DMS153 treated with DMSO at 0.1 percent for 48 hours (cell line): ENCODE measurements at regions not wholly inside any gene's neighbourhood (a gene's known extent, or its start where the extent isn't known, plus 50 kb on each side); places are given as distances from the start of the nearest gene placed in this dataset.
A peak's percentile ranks its signal among the peaks of the same experiment; 100 is the strongest.

Experiments used
- DNase-seq: peaks from one replicate; lab custom pipeline; 2025; ENCODE audit not compliant: unreplicated experiment; lab: John Stamatoyannopoulos, UW

GRCh38 chr6:142679907-142680700, 264.9 kb downstream of the HIVEP2 start:
- no peak for DNase-seq

DNA sequence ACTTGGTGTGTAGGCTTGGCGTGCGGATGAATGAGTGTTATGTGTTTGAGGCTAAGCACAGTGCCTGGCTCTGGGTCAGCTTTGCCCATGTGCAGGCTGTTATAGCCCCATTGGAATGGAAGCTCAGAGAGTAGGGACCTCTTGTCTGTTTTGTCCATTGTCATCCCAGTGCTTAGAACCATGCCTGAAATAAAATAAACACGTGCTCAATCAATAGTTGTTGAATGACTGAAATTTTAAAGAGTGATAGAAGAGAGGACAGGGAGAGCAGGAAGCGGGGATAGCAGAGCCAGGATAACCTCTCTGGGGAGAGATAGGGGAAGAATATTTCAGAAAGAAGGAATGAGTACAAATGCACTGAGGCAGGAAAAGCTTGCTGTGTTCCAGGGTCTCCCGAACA, 263.9 kb downstream of the HIVEP2 start:
- no peak for DNase-seq

DNA sequence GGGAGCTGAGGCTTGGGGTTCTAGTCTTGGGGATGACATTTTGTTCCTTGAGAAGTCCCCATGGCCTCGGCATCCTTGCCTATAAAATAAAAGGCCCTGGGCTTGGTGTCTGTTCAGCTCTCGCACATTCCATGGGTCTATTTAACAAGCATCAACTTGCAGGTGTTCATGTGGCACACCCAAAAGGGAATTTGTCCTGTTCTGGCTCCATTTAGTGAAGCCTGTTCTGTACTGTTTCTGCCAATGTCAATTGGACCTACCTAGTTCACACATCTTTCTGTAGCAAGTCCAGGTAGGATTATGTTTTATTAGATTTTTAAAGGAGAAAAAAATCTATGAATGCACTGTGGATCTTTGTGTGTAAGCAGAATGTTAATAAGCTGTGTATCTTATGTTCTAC, 262.0 kb downstream of the HIVEP2 start:
- DNase-seq, result no peak

DNA sequence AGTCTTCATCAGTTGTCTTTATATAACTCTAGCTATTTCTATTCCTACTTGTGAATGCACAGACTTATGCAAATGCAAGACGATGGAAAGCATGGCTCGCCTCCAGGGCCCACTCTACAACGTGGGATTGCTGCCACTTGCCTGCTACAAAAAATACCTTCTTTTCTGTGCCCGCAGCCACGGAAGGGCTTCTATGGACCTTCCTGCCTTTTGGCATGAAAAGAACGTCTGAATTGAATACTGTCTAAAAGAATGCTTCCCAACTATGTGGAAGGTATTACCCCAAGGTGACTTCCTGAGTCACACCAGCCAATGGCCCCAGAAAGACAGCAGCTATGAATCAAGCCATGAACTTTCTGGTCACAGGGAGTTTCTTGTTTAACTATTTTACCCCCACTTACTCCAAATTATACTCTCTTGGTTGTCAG, 261.2 kb downstream of the HIVEP2 start:
- DNase-seq, result no peak

GRCh38 chr6:142684371-142684770, 260.6 kb downstream of the HIVEP2 start:
- DNase-seq, result no peak

- DNase-seq, result no peak
Observed at GRCh38 chr6:142685852-142686506, 259.0 kb downstream of the HIVEP2 start.

DNA sequence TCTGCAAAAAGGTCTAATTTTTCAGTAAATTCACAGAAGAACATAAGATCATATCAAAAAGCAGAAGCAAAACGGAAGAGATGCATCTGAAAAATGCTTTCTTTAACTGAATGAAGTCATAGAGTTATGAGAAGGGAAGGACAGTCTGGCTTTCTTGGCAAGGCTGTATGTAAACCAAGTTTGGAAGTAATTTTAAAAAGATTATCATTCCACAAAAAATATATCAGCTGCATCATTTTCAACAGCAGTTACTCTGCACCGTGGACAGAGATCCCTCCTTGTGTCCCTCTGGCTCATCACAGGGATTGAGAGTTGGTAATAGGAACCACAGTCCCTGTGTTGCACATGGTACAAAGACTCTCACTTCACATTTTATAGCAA, 258.5 kb downstream of the HIVEP2 start:
- DNase-seq, result no peak

DNA sequence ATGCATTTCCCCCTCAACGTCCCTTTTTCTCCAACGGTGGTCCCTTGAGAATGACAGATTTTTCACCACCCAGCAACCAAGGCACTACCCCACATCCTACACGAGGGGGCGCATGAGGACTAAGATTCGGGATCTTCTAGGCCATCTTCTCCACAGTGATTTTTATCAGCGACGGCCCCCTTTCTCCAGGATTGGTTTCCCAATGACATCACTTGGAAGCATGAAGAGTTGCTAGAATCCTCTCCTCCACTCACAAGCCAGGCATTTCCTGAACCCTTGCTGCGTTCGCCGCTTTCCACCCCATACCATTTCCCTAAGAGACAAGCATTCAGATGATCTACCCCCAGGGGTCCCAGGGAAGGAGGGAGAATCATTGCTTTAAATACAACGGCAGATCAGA, 252.0 kb downstream of the HIVEP2 start:
- DNase-seq, result peak; percentile 48

GRCh38 chr6:142693441-142693840, 251.5 kb downstream of the HIVEP2 start:
- DNase-seq, result no peak

GRCh38 chr6:142694054-142694453, 250.9 kb downstream of the HIVEP2 start:
- no peak for DNase-seq

- DNase-seq, result no peak
Observed at GRCh38 chr6:142695016-142695415, 250.0 kb downstream of the HIVEP2 start.

DNA sequence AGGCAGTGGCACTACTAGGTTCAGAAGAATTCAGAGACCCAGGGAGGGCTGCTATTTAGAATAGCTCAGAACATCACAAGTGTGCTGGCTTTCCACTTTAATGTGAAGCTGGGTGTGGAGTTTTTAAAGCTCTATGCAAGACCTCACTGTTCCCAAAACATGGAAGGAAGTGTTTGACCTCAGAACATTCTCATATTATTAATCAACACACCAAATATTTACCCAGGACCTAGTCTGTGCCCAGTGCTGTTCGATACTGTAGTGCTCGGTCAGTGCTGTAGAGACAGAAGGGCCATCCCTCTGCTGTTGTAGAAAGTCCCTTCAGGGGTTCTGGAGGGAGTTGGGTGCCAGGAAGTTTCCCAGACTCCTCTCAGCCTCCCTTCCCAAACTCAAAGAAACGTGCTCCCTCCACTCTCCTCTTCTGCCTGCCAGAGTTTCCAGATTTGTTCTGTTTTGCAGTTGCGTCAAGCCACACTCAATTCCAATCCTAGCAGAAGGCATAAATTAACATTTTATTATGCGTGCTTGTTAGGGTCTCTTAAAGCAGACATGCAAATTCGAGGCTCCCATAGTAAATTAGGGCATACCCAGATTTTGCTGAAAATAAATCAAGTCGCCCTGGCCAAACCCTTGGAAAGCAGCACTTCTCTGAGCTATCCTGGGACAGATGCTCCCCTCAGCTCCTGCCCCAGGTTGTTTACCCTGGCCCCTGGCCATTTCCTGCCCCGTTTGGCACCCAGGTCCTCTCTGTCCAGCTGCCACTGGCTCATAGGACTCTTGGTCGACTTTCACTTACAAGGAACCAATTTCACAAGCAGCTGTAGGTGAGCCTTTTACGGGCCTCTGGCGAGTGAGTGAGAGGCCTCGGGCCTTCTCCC, 248.6 kb downstream of the HIVEP2 start:
- no peak for DNase-seq

DNA sequence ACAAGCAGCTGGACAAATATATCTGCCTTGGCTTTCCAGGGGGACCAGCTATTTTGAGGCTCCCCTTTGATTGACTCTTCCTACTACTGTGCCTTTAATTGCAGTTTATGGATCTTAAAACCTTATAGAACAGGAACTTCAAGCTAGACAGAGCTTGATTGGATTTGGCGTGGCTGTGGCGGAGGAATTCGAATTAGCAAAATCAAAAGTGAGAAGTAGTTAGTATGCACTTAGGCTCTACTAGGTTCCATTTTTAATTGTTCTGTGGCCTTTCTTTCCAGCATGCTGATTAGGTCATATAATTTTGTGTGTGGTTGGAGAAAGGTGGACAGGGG, 248.0 kb downstream of the HIVEP2 start:
- no peak for DNase-seq

GRCh38 chr6:142697922-142698321, 247.1 kb downstream of the HIVEP2 start:
- DNase-seq, result no peak

DNA sequence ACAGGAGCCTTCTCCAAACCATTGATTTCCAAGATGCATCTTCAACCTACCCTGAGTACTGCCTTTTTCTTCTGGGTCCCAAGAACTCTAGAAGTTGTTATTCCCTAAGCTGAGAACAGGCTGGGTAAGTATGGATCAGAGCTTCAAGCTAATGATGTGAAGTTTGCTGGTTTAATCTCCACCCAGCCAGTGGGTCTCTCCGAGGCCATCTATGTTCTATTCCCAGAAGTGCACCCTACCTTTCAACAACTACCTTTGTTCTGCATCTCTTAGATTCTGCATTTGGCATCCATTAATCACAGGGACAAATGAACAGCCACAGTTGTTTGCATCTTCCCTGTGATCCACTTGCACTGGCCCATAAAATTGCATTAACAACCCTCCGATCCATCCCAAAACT, 246.2 kb downstream of the HIVEP2 start:
- no peak for DNase-seq

DNA sequence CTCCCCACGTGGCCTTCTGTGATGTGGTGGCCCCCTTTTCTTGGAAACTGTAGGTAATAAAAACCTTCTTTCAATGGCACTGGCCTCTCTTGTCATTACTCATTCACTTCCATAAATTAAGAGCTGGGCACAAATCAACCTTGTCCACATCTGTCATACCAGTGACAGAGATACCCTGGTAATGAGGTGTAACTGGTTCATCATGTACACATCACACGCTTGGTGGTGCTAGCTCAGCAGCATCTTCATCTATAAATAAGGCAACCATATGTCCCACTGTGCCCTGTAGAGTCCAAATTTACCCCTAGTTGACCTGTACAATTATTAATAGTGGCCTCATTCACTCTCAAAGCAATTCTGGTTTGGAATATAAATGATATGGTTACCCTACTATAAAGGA, 245.6 kb downstream of the HIVEP2 start:
- no peak for DNase-seq

- no peak for DNase-seq
Observed at GRCh38 chr6:142700032-142700431, 244.9 kb downstream of the HIVEP2 start.

DNA sequence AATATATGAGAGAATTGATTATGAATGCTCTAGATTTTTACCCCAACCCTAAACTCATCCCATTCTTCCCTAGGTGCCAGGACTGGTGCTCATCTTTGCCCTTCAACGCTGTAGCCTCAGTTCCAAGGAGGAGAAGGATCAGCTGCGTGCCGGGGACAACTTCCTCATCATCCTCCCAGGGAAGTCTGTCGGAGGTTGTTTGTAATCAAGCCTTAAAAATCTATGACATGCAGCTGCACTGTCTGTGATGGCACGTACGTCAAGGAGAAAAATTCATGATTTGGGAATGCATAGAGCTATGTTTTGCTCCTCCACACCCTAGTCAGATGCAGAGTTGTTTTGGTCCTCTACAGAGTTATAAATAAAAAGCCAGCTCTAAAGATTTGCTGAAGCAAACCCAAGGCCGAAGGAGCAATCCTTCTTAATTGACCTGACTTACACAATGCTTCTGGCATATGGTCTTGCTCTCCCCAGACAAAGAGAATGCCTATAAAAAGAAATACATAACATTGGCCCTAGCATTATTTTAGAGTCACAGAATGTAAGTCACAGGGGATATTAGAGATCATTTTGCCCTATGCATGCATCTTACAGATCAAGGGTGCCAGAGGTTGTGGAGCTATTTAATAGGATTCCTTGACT, 244.2 kb downstream of the HIVEP2 start:
- DNase-seq, result no peak
